Mesenteric fat pad (tissue), 1 donor: ENCODE measurements at regions not wholly inside any gene's neighbourhood (a gene's known extent, or its start where the extent isn't known, plus 50 kb on each side); places are given as distances from the start of the nearest gene placed in this dataset.

Experiments used
- DNase-seq: peaks from one replicate; pipeline ENCODE4 v3.0.0-alpha.2; 2020; ENCODE audit warnings: low spot score
- donor health status: DM: yes; HTN: yes; CAD: no.

GRCh38 chr3:193981504-193981903, 154.4 kb upstream of the HES1 start:
- peak; percentile 62 for DNase-seq

GRCh38 chr3:193982258-193982659, 153.7 kb upstream of the HES1 start:
- peak; percentile 94 for DNase-seq

GRCh38 chr3:193983846-193984818, 151.8 kb upstream of the HES1 start:
- peak; percentile 49 for DNase-seq

- DNase-seq: no peak
Observed at GRCh38 chr3:193984876-193985275, 151.1 kb upstream of the HES1 start.

- no peak for DNase-seq
Observed at GRCh38 chr3:193987186-193987585, 148.8 kb upstream of the HES1 start.

- DNase-seq: no peak
Observed at GRCh38 chr3:193989186-193989585, 146.8 kb upstream of the HES1 start.

- no peak for DNase-seq
Observed at GRCh38 chr3:193991666-193992424, 144.1 kb upstream of the HES1 start.

- DNase-seq: no peak
Observed at GRCh38 chr3:193992425-193993037, 143.4 kb upstream of the HES1 start.

- DNase-seq: no peak
Observed at GRCh38 chr3:193996221-193996620, 139.7 kb upstream of the HES1 start.

GRCh38 chr3:193996641-193997089, 139.3 kb upstream of the HES1 start:
- no peak for DNase-seq

- DNase-seq: no peak
Observed at GRCh38 chr3:193997228-193998122, 138.5 kb upstream of the HES1 start.

GRCh38 chr3:193998123-193998448, 137.9 kb upstream of the HES1 start:
- DNase-seq: no peak

- DNase-seq: no peak
Observed at GRCh38 chr3:193998628-193999195, 137.2 kb upstream of the HES1 start.

GRCh38 chr3:194000100-194000499, 135.8 kb upstream of the HES1 start:
- no peak for DNase-seq

- DNase-seq: no peak
Observed at GRCh38 chr3:194000712-194001111, 135.2 kb upstream of the HES1 start.

GRCh38 chr3:194001728-194002459, 134.1 kb upstream of the HES1 start:
- DNase-seq: no peak

GRCh38 chr3:194003114-194004057, 132.6 kb upstream of the HES1 start:
- peak; percentile 95 for DNase-seq

GRCh38 chr3:194005930-194006501, 129.9 kb upstream of the HES1 start:
- DNase-seq: no peak
